ENCODE measurements at regions not wholly inside any gene's neighbourhood (a gene's known extent, or its start where the extent isn't known, plus 50 kb on each side); places are given as distances from the start of the nearest gene placed in this dataset.

DNA sequence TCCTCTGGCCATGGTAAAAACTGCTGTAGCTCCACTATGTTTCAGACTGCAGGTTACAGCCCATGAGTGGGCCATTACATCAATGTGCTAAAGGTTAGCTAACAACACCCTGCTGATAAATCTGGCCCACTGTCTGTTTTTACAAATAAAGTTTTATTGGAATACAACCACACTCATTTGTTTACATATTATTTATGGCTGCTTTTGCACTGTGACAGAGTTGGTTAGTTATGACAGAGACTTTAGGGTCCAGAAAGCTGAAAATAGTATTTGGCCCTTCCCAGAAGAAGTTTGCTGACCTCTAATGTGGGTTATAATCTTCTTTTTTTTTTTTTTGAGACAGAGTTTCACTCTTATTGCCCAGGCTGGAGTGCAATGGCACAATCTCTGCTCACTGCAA is 134.2 kb upstream of the PWP1 start:
- Histone ChIP-seq H3K9me3 (ENCODE audit: control insufficient read depth, low read length) (no peaks in the 10 kb centered on the region), H3K4me1 (ENCODE audit: control insufficient read depth, insufficient read depth, low read length) (no peaks in the 10 kb centered on the region), H3K4me3 (ENCODE audit: low read length) (no peak overlapping the region), H3K27ac (ENCODE audit: low read length) (no peak overlapping the region), H3K27me3 (ENCODE audit: control insufficient read depth, insufficient read depth) (no peaks in the 10 kb centered on the region)
- ATAC-seq (no peak), DNase-seq (no peak)
- intact Hi-C loops (cut with DNase I), result no loop called here

GRCh38 chr12:107552263-107552662 is 133.3 kb upstream of the PWP1 start:
- 75% methylated on average over 4 of the region's 4 CpGs for WGBS
- H3K4me1 ChIP-seq (ENCODE audit: control insufficient read depth, insufficient read depth, low read length), result no peaks in the 10 kb centered on the region
- H3K9me3 ChIP-seq (ENCODE audit: control insufficient read depth, low read length), result no peaks in the 10 kb centered on the region
- H3K27me3 ChIP-seq (ENCODE audit: control insufficient read depth, insufficient read depth), result no peaks in the 10 kb centered on the region
- no peak for DNase-seq
- ATAC-seq, result no peak
- intact Hi-C loops (cut with DNase I), result no loop called here
- no peak overlapping the region for H3K4me3 ChIP-seq (ENCODE audit: low read length)
- H3K27ac ChIP-seq (ENCODE audit: low read length), result no peak overlapping the region

- no peak overlapping the region for H3K27ac ChIP-seq (ENCODE audit: low read length)
- no peak for ATAC-seq
- H3K27me3 ChIP-seq (ENCODE audit: control insufficient read depth, insufficient read depth), result no peaks in the 10 kb centered on the region
- no peaks in the 10 kb centered on the region for H3K9me3 ChIP-seq (ENCODE audit: control insufficient read depth, low read length)
- no peak overlapping the region for H3K4me3 ChIP-seq (ENCODE audit: low read length)
- no peak for DNase-seq
- intact Hi-C loops (cut with DNase I), result no loop called here
- H3K4me1 ChIP-seq (ENCODE audit: control insufficient read depth, insufficient read depth, low read length), result no peaks in the 10 kb centered on the region
- WGBS, result 80% methylated on average over 4 of the region's 4 CpGs
These were observed 132.3 kb upstream of the PWP1 start for GRCh38 chr12:107553211-107553765.

DNA sequence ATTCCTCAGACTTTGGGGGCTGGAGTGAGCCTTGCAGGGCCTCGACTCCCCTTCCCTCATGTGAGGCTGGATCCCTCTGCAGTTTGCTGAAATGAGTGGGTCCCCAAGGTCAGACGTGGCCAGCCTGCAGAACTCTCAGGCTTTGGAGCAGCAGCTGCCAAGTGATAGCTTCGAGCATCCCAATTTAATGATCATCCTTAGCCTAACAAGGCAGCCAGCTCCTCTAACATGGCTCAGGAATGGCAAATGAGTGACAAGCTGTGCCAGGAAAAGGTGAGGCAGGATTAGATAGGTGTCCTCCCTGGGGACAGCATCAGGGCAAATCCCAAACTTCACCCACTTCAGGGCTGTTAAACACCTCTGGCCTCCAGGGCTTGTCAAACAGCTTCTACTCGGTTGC is 130.7 kb upstream of the PWP1 start:
- ATAC-seq, result no peak
- Histone ChIP-seq H3K4me3 (ENCODE audit: low read length) (no peak overlapping the region), H3K4me1 (ENCODE audit: control insufficient read depth, insufficient read depth, low read length) (no peaks in the 10 kb centered on the region), H3K27ac (ENCODE audit: low read length) (no peak overlapping the region), H3K27me3 (ENCODE audit: control insufficient read depth, insufficient read depth) (no peaks in the 10 kb centered on the region), H3K9me3 (ENCODE audit: control insufficient read depth, low read length) (no peaks in the 10 kb centered on the region)
- intact Hi-C loops (cut with DNase I), result no loop called here
- no peak for DNase-seq
- WGBS, result 54% methylated on average over 4 of the region's 4 CpGs

DNA sequence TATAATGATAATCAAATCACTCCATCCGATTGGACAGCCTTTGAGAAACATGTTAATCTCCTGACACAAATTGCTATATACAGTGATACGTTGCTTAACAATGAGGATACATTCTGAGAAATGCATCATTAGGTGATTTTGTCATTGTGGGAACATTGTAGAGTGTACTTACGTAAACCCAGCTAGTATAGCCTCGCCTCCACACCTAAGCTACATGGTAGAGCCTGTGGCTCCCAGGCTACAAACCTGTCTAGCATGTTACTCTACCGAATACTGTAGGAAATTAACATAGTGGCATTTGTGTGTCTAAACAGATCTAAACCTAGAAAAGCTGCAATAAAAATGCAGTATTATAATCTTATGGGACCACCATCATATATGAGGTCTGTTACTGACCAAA is 128.6 kb upstream of the PWP1 start:
- Histone ChIP-seq H3K9me3 (ENCODE audit: control insufficient read depth, low read length) (no peaks in the 10 kb centered on the region), H3K27me3 (ENCODE audit: control insufficient read depth, insufficient read depth) (no peaks in the 10 kb centered on the region), H3K4me3 (ENCODE audit: low read length) (no peak overlapping the region), H3K27ac (ENCODE audit: low read length) (no peak overlapping the region), H3K4me1 (ENCODE audit: control insufficient read depth, insufficient read depth, low read length) (no peaks in the 10 kb centered on the region)
- WGBS, result 86% methylated on average over 5 of the region's 5 CpGs
- ATAC-seq, result no peak
- intact Hi-C loops (cut with DNase I), result no loop called here
- DNase-seq, result no peak

DNA sequence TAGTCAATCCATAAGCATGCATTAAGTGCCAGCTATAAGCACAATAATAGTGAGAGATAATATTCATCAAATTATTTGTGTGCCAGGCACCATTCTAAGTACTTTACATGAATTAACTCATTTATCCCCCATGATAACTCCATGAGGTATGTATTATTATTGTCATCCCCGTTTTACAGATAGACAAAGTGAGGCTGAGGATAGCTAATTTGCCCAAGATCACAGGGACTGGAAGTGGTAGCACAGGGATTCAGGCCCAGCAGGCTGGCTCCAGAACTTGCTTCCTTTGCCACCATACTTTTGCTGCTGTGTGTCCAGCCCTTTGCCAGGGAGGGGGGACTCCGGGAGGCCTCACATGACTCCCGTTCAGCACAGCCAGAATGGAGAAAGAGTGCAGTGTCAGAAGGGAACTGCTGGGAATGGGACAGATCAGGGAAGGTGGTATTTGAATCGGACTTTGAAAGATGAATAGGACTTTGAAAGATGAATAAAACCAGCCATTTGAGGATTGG is 128.0 kb upstream of the PWP1 start:
- no peaks in the 10 kb centered on the region for H3K9me3 ChIP-seq (ENCODE audit: control insufficient read depth, low read length)
- 73% methylated on average over 4 of the region's 4 CpGs for WGBS
- H3K27me3 ChIP-seq (ENCODE audit: control insufficient read depth, insufficient read depth), result no peaks in the 10 kb centered on the region
- no peak overlapping the region for H3K27ac ChIP-seq (ENCODE audit: low read length)
- intact Hi-C loops (cut with DNase I), result no loop called here
- H3K4me1 ChIP-seq (ENCODE audit: control insufficient read depth, insufficient read depth, low read length), result no peaks in the 10 kb centered on the region
- H3K4me3 ChIP-seq (ENCODE audit: low read length), result no peak overlapping the region
- DNase-seq (no peak), ATAC-seq (no peak)

DNA sequence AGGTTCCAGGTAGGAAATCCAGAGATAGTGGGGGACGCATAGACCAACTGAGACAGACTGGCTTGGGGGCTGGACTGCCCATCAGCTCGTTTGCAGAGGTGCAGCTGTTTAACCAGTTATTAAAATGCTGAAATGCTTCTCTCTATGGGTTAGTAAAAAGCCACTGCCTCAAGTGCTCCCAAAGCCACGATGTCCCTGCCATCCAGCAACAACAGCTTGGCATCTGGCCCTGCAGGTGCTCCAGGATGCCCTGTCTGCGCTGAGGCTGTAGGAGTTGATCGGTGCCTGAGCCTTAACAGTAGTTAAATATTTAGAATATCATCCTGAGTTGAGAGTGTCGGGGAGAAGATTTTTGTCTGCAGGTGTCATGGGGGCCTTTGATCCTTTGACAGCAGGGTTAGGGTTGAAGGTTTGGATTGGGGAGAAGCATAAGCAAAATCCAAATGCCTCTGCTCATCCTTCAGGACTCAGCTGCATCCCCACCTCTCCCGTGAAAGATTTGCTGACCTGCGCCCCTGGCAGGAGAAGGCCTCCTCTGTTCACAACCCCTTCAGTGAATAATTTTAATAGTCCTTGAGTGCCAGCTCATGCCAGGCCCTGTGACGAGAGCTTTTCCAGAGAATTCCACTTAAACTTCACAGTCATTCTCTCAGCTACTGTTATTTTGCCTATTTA is 127.3 kb upstream of the PWP1 start:
- Histone ChIP-seq H3K4me1 (ENCODE audit: control insufficient read depth, insufficient read depth, low read length) (no peaks in the 10 kb centered on the region), H3K9me3 (ENCODE audit: control insufficient read depth, low read length) (no peaks in the 10 kb centered on the region), H3K4me3 (ENCODE audit: low read length) (no peak overlapping the region), H3K27ac (ENCODE audit: low read length) (no peak overlapping the region), H3K27me3 (ENCODE audit: control insufficient read depth, insufficient read depth) (no peaks in the 10 kb centered on the region)
- ATAC-seq (no peak), DNase-seq (no peak)
- intact Hi-C loops (cut with DNase I), result no loop called here
- WGBS, result 77% methylated on average over 9 of the region's 9 CpGs

DNA sequence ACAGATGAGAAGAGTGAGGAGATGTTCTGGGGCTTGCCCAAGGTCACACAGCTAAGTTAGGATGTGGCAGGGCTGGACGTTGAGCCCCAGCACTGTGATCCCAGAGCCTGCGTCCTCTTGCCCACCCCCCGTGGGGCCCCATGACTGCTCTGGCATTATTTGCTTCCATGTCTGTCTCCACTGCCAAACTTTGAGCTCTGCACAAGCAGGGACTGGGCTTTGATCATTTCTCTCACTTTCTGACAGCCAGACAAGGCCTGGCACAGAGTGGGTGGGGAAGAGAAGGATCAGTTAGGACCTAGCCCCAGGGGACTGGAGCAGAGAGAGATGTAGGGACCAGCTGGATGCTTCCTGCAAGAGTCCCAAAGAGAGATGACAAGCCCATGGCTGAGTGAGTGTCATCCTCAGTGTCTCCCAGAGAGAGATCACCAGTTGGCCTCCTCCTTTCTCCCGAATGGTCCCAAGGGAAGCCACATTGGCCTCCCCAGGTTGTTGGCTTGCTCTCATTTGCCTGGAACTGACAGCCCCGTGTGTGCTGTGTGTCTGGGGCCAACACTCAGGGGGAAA is 126.7 kb upstream of the PWP1 start:
- Histone ChIP-seq H3K4me3 (ENCODE audit: low read length) (no peak overlapping the region), H3K27me3 (ENCODE audit: control insufficient read depth, insufficient read depth) (no peaks in the 10 kb centered on the region), H3K4me1 (ENCODE audit: control insufficient read depth, insufficient read depth, low read length) (no peaks in the 10 kb centered on the region), H3K9me3 (ENCODE audit: control insufficient read depth, low read length) (no peaks in the 10 kb centered on the region), H3K27ac (ENCODE audit: low read length) (no peak overlapping the region)
- ATAC-seq (no peak), DNase-seq (no peak)
- 47% methylated on average over 5 of the region's 5 CpGs for WGBS
- intact Hi-C loops (cut with DNase I), result no loop called here

DNA sequence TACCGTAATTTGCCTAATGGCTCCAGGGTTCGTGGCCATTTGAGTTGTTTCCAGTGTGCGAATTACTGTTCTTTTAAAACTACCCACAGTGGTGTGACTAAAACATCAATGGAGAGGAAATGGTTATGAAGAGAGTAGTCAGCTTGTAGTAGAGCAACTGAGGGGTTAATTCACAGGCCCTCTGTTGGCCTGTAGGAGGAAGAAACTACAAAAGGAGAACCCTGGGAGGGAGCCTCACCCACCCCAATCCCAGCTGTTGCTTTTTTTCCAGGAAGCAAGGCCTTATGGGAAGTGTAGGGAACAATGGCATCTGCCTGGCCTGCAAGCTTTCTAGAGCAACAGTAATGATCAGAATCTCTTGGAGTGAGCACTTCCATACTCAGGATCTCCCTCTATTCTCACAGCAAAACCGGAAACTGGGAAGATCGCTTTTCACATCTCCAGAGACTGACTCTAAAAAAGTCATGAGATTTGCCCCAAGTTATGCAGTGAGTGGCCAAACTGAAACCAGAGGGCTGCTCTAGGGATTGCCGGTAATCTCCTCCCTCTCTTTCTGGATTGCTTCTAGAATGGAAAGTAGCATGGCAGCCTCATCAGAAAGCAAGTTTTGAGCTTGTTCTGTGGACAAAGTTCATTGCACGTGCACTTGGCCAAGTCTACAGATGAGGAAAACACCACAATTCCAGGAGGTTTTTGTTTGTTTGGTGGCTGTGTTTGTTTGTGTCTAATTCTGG is 125.3 kb upstream of the PWP1 start:
- 75% methylated on average over 7 of the region's 7 CpGs for WGBS

GRCh38 chr12:107560899-107561285 is 124.7 kb upstream of the PWP1 start:
- Histone ChIP-seq H3K4me3 (ENCODE audit: low read length) (no peak overlapping the region), H3K9me3 (ENCODE audit: control insufficient read depth, low read length) (no peaks in the 10 kb centered on the region), H3K4me1 (ENCODE audit: control insufficient read depth, insufficient read depth, low read length) (no peaks in the 10 kb centered on the region), H3K27me3 (ENCODE audit: control insufficient read depth, insufficient read depth) (no peaks in the 10 kb centered on the region), H3K27ac (ENCODE audit: low read length) (no peak overlapping the region)
- DNase-seq, result no peak
- WGBS, result 90% methylated on average over 4 of the region's 4 CpGs
- intact Hi-C loops (cut with DNase I), result no loop called here
- no peak for ATAC-seq

More for the DNA sequence above, 125.3 kb upstream of the PWP1 start:
- H3K4me3 ChIP-seq (ENCODE audit: low read length), result no peak overlapping the region
- DNase-seq (no peak), ATAC-seq (no peak)
- H3K9me3 ChIP-seq (ENCODE audit: control insufficient read depth, low read length), result no peaks in the 10 kb centered on the region
- intact Hi-C loops (cut with DNase I), result no loop called here
- no peak overlapping the region for H3K27ac ChIP-seq (ENCODE audit: low read length)
- no peaks in the 10 kb centered on the region for H3K27me3 ChIP-seq (ENCODE audit: control insufficient read depth, insufficient read depth)
- no peaks in the 10 kb centered on the region for H3K4me1 ChIP-seq (ENCODE audit: control insufficient read depth, insufficient read depth, low read length)

DNA sequence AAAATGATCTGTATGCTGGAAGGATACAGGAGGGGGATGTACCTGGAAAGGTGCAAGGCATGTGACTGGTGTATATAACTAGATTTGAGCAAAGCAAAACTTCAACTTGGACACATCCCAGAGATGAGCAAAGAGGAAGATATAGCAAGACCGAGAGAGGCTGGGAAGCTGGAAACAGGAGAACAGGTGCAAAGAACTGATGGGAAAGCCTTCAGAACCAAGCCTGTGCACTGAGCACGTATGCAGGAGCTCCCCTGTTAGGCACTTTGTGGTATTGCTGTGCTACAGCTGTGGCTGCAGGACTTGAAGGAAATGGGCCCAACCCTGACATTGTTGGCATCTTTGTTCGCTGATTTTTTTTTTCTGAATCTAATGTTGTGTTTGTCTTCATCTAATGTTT is 120.7 kb upstream of the PWP1 start:
- Histone ChIP-seq H3K4me3 (ENCODE audit: low read length) (no peak overlapping the region), H3K4me1 (ENCODE audit: control insufficient read depth, insufficient read depth, low read length) (no peaks in the 10 kb centered on the region), H3K27me3 (ENCODE audit: control insufficient read depth, insufficient read depth) (no peaks in the 10 kb centered on the region), H3K27ac (ENCODE audit: low read length) (no peak overlapping the region), H3K9me3 (ENCODE audit: control insufficient read depth, low read length) (no peaks in the 10 kb centered on the region)
- DNase-seq (no peak), ATAC-seq (no peak)
- intact Hi-C loops (cut with DNase I), result no loop called here
- WGBS, result 55% methylated on average over 3 of the region's 3 CpGs
